ENCODE measurements at regions not wholly inside any gene's neighbourhood (a gene's known extent, or its start where the extent isn't known, plus 50 kb on each side); places are given as distances from the start of the nearest gene placed in this dataset.
"Not testable (repeated sequence)": the region's sequence is repeated elsewhere in the genome, so short reads cannot be mapped to it uniquely, and the experiment has no call there.

GRCh38 chrY:12446486-12447265 lies 254.4 kb upstream of the USP9Y start:
- DNase-seq (ENCODE audit: low spot score in 2 of 2); H3K4me3 Mint-ChIP-seq; H3K27me3 Mint-ChIP-seq; H3K36me3 Mint-ChIP-seq; H3K9me3 Mint-ChIP-seq; ATAC-seq (ENCODE audit: low read depth); H3K27ac Mint-ChIP-seq; H3K4me1 Mint-ChIP-seq: not testable (repeated sequence)

DNA sequence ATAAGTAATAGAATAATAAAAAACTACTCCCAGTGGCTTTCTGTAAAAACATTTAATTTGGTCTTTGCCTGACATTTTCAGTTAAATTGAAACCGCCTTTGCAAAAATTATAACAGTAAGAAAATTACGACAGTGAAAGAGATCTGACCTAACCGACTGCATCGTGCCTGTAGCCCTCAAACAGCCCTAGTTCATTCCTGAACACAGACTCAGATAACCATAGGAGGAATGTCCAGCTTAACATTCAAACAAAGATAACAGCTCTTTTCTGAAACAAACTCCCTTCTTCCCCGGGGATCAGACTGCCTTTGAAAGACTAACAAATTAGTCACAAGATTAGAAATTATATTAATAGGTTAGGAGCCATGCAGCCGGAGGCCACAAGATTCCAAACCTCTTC lies 252.5 kb upstream of the USP9Y start:
- not testable (repeated sequence) for DNase-seq (ENCODE audit: low spot score in 2 of 2); H3K27me3 Mint-ChIP-seq; H3K9me3 Mint-ChIP-seq; H3K4me1 Mint-ChIP-seq; H3K36me3 Mint-ChIP-seq; H3K27ac Mint-ChIP-seq; H3K4me3 Mint-ChIP-seq; ATAC-seq (ENCODE audit: low read depth)

- not testable (repeated sequence) for ATAC-seq (ENCODE audit: low read depth); H3K27me3 Mint-ChIP-seq
These were observed 247.7 kb upstream of the USP9Y start for GRCh38 chrY:12453318-12453717.

DNA sequence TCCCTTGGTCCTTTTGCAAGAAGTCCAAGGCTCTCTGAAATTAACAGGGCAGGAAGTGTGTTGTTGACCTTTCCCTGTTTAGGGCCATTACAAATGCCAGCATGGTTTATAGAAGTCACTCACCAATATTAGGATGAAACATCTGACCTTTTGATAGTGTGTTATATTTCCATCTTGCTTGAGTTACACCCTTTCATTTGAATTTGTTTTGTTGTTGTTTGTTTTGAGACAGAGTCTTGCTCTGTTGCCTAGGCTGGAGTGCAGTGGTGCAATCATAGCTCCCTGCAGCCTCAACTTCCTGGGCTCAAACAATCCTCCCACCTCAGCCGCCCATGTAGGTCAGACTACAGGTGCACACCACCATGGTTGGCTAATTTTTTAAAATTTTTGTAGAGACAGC lies 241.1 kb upstream of the USP9Y start:
- Mint-ChIP-seq H3K27me3 (no peaks in the 10 kb centered on the region), H3K4me1 (no peaks in the 10 kb centered on the region), H3K36me3 (no peaks in the 10 kb centered on the region), H3K27ac (no peak overlapping the region), H3K4me3 (no peak overlapping the region), H3K9me3 (no peaks in the 10 kb centered on the region)
- no peak for DNase-seq (ENCODE audit: low spot score in 2 of 2)
- no peak for ATAC-seq (ENCODE audit: low read depth)

More at GRCh38 chrY:12453318-12453717, 247.7 kb upstream of the USP9Y start:
- H3K27ac Mint-ChIP-seq; H3K9me3 Mint-ChIP-seq; H3K4me1 Mint-ChIP-seq; H3K36me3 Mint-ChIP-seq; H3K4me3 Mint-ChIP-seq; DNase-seq (ENCODE audit: low spot score in 2 of 2): not testable (repeated sequence)

DNA sequence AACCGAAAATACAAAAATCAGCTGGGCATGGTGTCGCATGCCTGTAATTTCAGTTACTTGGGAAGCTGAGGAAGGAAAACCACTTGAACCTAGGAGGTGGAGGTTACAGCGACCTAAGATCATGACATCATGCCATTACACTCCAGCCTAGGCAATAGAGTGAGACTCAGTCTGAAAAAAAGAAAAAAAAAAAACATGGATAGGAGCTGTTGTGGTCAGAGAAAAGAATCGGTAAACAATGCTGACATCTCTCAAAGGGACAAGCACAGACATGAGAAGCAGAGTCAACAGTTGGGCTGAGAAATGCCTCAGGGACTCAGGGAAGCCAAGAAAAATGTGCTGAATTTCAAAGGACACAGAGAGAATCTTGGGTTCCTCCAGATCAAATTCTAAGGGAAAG lies 236.9 kb upstream of the USP9Y start:
- no peak overlapping the region for H3K4me3 Mint-ChIP-seq
- DNase-seq (ENCODE audit: low spot score in 2 of 2) (no peak), ATAC-seq (ENCODE audit: low read depth) (no peak)
- no peak overlapping the region for H3K27ac Mint-ChIP-seq
- H3K27me3 Mint-ChIP-seq: no peaks in the 10 kb centered on the region
- H3K36me3 Mint-ChIP-seq: no peaks in the 10 kb centered on the region
- H3K9me3 Mint-ChIP-seq: no peaks in the 10 kb centered on the region
- H3K4me1 Mint-ChIP-seq: no peaks in the 10 kb centered on the region

GRCh38 chrY:12465706-12466105 lies 235.3 kb upstream of the USP9Y start:
- no peak overlapping the region for H3K27ac Mint-ChIP-seq
- H3K27me3 Mint-ChIP-seq: no peaks in the 10 kb centered on the region
- no peaks in the 10 kb centered on the region for H3K4me1 Mint-ChIP-seq
- no peaks in the 10 kb centered on the region for H3K36me3 Mint-ChIP-seq
- no peak for DNase-seq (ENCODE audit: low spot score in 2 of 2)
- no peaks in the 10 kb centered on the region for H3K9me3 Mint-ChIP-seq
- no peak overlapping the region for H3K4me3 Mint-ChIP-seq
- no peak for ATAC-seq (ENCODE audit: low read depth)

DNA sequence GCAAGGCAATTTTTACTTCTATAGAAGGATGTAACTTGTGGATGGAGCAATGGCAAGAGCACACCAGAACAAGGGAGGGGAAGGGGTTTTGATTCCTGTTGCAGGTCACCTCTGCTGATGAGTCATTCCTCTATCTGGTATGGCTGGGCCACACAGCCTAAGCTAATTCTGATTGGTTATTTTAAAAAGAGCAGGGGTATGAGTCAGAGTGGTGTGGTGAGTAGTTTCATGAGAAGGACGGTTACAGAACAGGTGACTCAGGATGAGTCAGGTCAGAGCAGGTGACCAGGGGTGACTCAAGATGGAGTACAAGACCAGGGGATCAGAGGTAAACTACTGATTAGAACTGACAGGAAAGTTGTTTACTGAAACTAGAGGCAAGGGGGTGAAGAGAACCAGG lies 231.9 kb upstream of the USP9Y start:
- H3K27ac Mint-ChIP-seq: no peak overlapping the region
- H3K4me3 Mint-ChIP-seq: no peak overlapping the region
- ATAC-seq (ENCODE audit: low read depth): no peak
- no peaks in the 10 kb centered on the region for H3K36me3 Mint-ChIP-seq
- H3K9me3 Mint-ChIP-seq: no peaks in the 10 kb centered on the region
- no peaks in the 10 kb centered on the region for H3K27me3 Mint-ChIP-seq
- no peak for DNase-seq (ENCODE audit: low spot score in 2 of 2)
- H3K4me1 Mint-ChIP-seq: no peaks in the 10 kb centered on the region

DNA sequence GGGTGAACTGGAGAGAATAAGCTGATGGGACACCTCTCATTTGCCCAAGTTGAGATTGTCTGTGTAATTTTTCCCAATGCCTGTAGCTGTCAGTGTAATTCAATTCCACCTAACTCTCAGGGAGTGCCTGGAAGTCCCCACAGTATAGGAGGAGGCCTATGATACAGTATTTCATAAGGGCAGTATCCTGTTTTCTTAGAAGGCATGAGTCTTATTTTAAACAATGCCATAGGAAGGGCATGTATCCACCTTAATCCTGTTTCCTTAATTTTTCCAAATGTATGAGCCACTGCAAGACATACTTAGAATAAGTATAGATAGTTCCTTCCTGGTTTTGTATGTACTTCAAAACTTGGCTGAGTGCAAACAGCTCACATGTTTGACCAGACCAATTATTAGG lies 226.6 kb upstream of the USP9Y start:
- Mint-ChIP-seq H3K36me3 (no peaks in the 10 kb centered on the region), H3K4me1 (no peaks in the 10 kb centered on the region), H3K4me3 (no peak overlapping the region), H3K27me3 (no peaks in the 10 kb centered on the region), H3K9me3 (no peaks in the 10 kb centered on the region), H3K27ac (no peak overlapping the region)
- no peak for DNase-seq (ENCODE audit: low spot score in 2 of 2)
- no peak for ATAC-seq (ENCODE audit: low read depth)

DNA sequence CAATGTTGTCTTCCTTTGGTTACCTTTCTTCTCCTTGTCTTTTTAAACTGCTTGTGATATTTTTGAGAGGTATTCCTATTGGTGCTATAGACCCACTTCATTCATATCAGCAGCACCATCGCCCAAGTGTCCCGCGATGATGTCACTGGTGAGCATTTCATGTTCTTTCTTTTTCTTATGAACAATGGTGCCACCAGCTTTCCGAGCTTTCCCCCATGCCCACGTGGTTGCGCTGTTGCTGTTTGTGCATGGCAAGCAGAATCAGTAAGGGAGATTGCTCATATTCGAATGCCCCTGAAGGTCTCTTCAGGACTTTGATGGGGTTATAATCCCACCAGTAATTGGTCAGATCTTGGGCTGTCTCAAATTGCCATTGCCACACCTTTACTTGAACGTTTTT lies 221.6 kb upstream of the USP9Y start:
- no peaks in the 10 kb centered on the region for H3K27me3 Mint-ChIP-seq
- H3K4me3 Mint-ChIP-seq: no peak overlapping the region
- DNase-seq (ENCODE audit: low spot score in 2 of 2) (no peak), ATAC-seq (ENCODE audit: low read depth) (no peak)
- H3K36me3 Mint-ChIP-seq: no peaks in the 10 kb centered on the region
- H3K9me3 Mint-ChIP-seq: no peaks in the 10 kb centered on the region
- H3K4me1 Mint-ChIP-seq: no peaks in the 10 kb centered on the region
- H3K27ac Mint-ChIP-seq: no peak overlapping the region

DNA sequence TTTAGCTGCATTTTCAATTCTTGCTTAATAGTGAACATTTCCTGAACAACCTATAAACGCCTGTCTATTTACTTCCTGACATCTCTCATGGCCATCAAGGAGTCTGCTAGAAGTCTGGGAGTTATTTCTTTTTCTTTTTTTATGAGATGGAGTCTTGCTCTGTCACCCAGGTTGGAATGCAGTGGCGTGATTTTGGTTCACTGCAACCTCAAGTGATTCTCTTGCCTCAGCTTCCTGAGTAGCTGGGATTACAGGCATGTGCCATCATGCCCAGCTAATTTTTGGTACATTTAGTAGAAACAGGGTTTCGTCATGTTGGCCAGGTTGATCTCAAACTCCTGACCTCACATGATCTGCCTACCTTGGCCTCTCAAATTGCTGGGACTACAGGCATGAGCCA lies 217.6 kb upstream of the USP9Y start:
- ATAC-seq (ENCODE audit: low read depth): no peak
- DNase-seq (ENCODE audit: low spot score in 2 of 2): no peak
- no peaks in the 10 kb centered on the region for H3K36me3 Mint-ChIP-seq
- H3K27ac Mint-ChIP-seq: no peak overlapping the region
- H3K4me3 Mint-ChIP-seq: no peak overlapping the region
- H3K9me3 Mint-ChIP-seq: no peaks in the 10 kb centered on the region
- peaks cover 2% of the 10 kb centered on the region for H3K27me3 Mint-ChIP-seq
- H3K4me1 Mint-ChIP-seq: no peaks in the 10 kb centered on the region

GRCh38 chrY:12490558-12491209 lies 210.3 kb upstream of the USP9Y start:
- no peak for ATAC-seq (ENCODE audit: low read depth)
- H3K27ac Mint-ChIP-seq: no peak overlapping the region
- H3K9me3 Mint-ChIP-seq: no peaks in the 10 kb centered on the region

GRCh38 chrY:12492218-12492617 lies 208.8 kb upstream of the USP9Y start:
- Mint-ChIP-seq H3K27me3 (peaks cover 1% of the 10 kb centered on the region), H3K27ac (no peak overlapping the region), H3K9me3 (no peaks in the 10 kb centered on the region), H3K36me3 (no peaks in the 10 kb centered on the region), H3K4me1 (no peaks in the 10 kb centered on the region), H3K4me3 (no peak overlapping the region)
- DNase-seq (ENCODE audit: low spot score in 2 of 2) (no peak), ATAC-seq (ENCODE audit: low read depth) (no peak)

More at GRCh38 chrY:12490558-12491209, 210.3 kb upstream of the USP9Y start:
- no peaks in the 10 kb centered on the region for H3K4me1 Mint-ChIP-seq
- no peaks in the 10 kb centered on the region for H3K36me3 Mint-ChIP-seq
- peaks cover 3% of the 10 kb centered on the region for H3K27me3 Mint-ChIP-seq
- no peak overlapping the region for H3K4me3 Mint-ChIP-seq
- DNase-seq (ENCODE audit: low spot score in 2 of 2): no peak

- DNase-seq (ENCODE audit: low spot score in 2 of 2) (no peak), ATAC-seq (ENCODE audit: low read depth) (no peak)
- Mint-ChIP-seq H3K4me1 (peaks cover 2% of the 10 kb centered on the region), H3K4me3 (no peak overlapping the region), H3K27ac (no peak overlapping the region), H3K9me3 (peaks cover 4% of the 10 kb centered on the region), H3K27me3 (peaks cover 3% of the 10 kb centered on the region), H3K36me3 (no peaks in the 10 kb centered on the region)
These were observed 205.0 kb upstream of the USP9Y start for GRCh38 chrY:12496007-12496406.

DNA sequence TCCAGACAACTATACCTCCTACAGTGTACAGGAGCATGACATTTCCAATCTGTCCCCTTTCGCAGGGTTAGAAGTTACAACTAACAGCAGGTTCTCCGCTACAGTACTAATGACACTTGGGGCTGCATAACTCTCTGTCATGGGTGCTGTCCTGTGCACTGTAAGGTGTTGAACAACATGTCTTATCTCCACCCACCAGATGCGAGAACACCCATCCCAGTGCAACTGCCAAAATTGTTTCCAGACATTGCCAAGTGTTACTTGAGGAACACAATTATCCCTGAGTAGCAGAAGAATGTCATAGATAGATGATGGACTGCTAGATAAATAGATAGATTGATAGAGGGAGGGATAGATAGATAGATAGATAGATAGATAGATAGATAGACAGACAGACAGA lies 200.9 kb upstream of the USP9Y start:
- no peaks in the 10 kb centered on the region for H3K36me3 Mint-ChIP-seq
- H3K4me3 Mint-ChIP-seq: no peak overlapping the region
- H3K4me1 Mint-ChIP-seq: peaks cover 2% of the 10 kb centered on the region
- ATAC-seq (ENCODE audit: low read depth) (no peak), DNase-seq (ENCODE audit: low spot score in 2 of 2) (no peak)
- peaks cover 3% of the 10 kb centered on the region for H3K27me3 Mint-ChIP-seq
- H3K9me3 Mint-ChIP-seq: peaks cover 6% of the 10 kb centered on the region
- no peak overlapping the region for H3K27ac Mint-ChIP-seq

- not testable (repeated sequence) for H3K36me3 Mint-ChIP-seq; H3K27ac Mint-ChIP-seq; H3K4me1 Mint-ChIP-seq; H3K9me3 Mint-ChIP-seq; H3K4me3 Mint-ChIP-seq; H3K27me3 Mint-ChIP-seq; DNase-seq (ENCODE audit: low spot score in 2 of 2); ATAC-seq (ENCODE audit: low read depth)
These were observed 197.0 kb upstream of the USP9Y start for GRCh38 chrY:12504028-12504427.

All from memory B cell (primary cell).